ENCODE measurements at regions not wholly inside any gene's neighbourhood (a gene's known extent, or its start where the extent isn't known, plus 50 kb on each side); places are given as distances from the start of the nearest gene placed in this dataset.

DNA sequence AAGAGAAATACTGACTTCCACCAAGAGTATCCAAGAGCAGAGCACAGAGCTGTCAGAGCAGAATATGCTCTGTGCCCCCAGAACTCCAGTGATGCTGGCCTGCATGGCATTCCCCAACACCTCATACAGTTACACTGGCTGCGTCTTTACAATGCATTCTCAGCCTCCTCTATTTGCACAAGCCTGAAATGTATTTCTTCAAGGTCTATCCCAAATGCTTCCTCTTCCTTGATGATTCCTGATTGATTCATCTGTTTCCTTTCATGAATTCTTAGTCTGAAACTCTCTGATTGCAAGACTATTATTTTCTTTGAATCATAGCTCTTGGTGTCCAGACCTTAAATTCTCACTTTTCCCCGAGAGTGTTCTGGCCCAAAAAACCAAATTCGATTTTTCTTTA, 664.7 kb downstream of the MECOM start:
- TF ChIP-seq, protein P1, sequence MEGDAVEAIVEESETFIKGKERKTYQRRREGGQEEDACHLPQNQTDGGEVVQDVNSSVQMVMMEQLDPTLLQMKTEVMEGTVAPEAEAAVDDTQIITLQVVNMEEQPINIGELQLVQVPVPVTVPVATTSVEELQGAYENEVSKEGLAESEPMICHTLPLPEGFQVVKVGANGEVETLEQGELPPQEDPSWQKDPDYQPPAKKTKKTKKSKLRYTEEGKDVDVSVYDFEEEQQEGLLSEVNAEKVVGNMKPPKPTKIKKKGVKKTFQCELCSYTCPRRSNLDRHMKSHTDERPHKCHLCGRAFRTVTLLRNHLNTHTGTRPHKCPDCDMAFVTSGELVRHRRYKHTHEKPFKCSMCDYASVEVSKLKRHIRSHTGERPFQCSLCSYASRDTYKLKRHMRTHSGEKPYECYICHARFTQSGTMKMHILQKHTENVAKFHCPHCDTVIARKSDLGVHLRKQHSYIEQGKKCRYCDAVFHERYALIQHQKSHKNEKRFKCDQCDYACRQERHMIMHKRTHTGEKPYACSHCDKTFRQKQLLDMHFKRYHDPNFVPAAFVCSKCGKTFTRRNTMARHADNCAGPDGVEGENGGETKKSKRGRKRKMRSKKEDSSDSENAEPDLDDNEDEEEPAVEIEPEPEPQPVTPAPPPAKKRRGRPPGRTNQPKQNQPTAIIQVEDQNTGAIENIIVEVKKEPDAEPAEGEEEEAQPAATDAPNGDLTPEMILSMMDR (IDR thresholded peaks at IDR 0.05; ENCODE audit: insufficient read depth, low read length), result no peak
- no peak for TF ChIP-seq POLR2AphosphoS5 (IDR thresholded peaks at IDR 0.05; ENCODE audit: low read depth)
- no peak for TF ChIP-seq SPI1 (IDR thresholded peaks at IDR 0.05; ENCODE audit: borderline replicate concordance, low read depth)

Data from HL-60 (cell line).